ENCODE measurements at regions not wholly inside any gene's neighbourhood (a gene's known extent, or its start where the extent isn't known, plus 50 kb on each side); places are given as distances from the start of the nearest gene placed in this dataset.

DNA sequence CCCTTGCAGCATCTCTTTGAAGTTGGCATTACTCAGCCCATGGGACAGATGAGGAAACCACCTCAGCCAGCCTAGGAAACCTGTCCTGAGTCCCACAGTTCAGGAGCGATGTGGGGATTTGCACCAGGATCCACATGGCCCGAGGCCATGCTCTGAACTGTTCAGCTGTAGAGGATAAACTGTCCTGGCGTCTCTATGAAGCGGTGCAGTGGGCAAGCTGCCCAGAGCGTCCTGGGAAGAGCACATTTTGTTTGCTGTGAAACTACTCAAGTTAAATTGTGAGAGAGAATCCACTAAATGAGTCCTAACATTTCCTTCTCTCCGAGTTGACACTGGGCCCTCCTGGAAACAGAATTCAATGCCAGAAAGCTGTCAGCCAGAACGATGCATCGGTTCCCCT is 276.6 kb upstream of the TNRC6C start:
- Histone ChIP-seq H3K27ac (peak overlapping the region in 7 of 12 donors; percentile 0 to 55 (median 29)), H3K9me3 (no peaks in the 10 kb centered on the region), H3K27me3 (no peaks in the 10 kb centered on the region), H3K4me1 (peaks cover 0 to 36% (median 5%) of the 10 kb centered on the region in 12 donors), H3K4me3 (no peak overlapping the region), H3K36me3 (no peaks in the 10 kb centered on the region)
- intact Hi-C loops (cut with DNase I) = loop anchor here in 2 of 10 donors (5.0 kb wide), 2 partner anchors 50 to 80 kb away; no protein-coding TSS in a partner anchor
- peak; percentile 46 to 90 (median 78) for DNase-seq
- ATAC-seq = peak; percentile 73 to 81 (median 77)
- TF ChIP-seq, protein P1, sequence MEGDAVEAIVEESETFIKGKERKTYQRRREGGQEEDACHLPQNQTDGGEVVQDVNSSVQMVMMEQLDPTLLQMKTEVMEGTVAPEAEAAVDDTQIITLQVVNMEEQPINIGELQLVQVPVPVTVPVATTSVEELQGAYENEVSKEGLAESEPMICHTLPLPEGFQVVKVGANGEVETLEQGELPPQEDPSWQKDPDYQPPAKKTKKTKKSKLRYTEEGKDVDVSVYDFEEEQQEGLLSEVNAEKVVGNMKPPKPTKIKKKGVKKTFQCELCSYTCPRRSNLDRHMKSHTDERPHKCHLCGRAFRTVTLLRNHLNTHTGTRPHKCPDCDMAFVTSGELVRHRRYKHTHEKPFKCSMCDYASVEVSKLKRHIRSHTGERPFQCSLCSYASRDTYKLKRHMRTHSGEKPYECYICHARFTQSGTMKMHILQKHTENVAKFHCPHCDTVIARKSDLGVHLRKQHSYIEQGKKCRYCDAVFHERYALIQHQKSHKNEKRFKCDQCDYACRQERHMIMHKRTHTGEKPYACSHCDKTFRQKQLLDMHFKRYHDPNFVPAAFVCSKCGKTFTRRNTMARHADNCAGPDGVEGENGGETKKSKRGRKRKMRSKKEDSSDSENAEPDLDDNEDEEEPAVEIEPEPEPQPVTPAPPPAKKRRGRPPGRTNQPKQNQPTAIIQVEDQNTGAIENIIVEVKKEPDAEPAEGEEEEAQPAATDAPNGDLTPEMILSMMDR (IDR thresholded peaks at IDR 0.05) = no peak
- no peak for TF ChIP-seq POLR2A (IDR thresholded peaks at IDR 0.05)
- whole genome bisulfite sequencing, 4 donors = 10 to 21% (median 11%) methylated on average over 7 to 8 of the region's 8 CpGs

DNA sequence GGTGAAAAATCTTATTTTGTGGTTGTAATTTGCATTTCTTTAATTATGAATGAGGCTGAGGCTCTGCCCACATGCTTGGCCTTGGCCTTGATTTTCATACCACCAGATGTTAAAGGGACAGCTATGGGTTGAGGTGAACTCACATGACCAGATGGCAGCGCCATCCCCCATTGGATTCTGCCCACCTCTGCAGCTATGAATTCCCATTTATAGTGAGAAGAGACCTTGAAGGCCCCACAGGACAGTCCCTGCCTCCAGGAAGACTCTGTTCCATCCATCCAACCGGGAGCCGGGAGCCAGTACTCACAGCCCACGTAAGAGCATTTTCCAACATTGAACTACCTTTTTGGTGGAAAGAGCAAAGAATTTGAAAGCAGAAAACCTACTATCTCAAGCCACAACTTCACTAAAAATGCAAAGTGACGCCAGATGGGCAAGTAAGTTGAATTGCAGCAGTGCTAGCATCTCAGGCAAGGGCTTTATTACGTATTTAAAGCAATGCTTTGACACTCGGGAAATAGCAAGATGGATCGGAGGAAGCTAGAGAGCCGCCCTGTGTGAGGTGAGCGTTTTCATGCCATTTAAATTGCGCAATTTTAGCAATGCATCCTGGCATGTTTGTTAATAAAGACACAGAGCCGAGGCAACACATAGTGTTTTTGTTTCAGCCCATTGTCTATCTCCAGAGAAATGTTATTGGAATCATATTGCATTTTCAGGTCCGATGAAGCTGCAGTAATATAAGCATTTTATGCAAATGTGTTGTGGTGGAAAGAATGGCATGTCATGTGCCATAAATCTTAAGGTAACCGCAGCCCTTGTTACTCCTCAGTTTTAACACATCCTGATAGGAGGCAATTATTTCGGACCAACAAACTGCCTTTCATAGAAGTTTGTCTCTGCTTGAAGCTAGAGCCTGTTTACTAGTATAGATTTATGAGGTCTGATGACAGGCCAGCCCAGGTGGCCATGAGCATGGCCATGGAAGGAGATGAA is 273.4 kb upstream of the TNRC6C start:
- intact Hi-C loops (cut with DNase I) = loop anchor here in 2 of 10 donors (5.0 kb wide), 2 partner anchors 47 to 83 kb away; no protein-coding TSS in a partner anchor

GRCh38 chr17:77685881-77686486 is 272.5 kb upstream of the TNRC6C start:
- TF ChIP-seq POLR2A (IDR thresholded peaks at IDR 0.05) = no peak
- TF ChIP-seq, protein P1 (IDR thresholded peaks at IDR 0.05) = no peak
- H3K4me1 ChIP-seq = peaks cover 0 to 18% (median 3%) of the 10 kb centered on the region in 12 donors
- H3K27ac ChIP-seq = no peak overlapping the region
- DNase-seq (no peak), ATAC-seq (no peak)
- H3K9me3 ChIP-seq = no peaks in the 10 kb centered on the region
- H3K27me3 ChIP-seq = no peaks in the 10 kb centered on the region
- WGBS, 4 donors = 93 to 98% (median 94%) methylated on average over 3 of the region's 3 CpGs
- H3K4me3 ChIP-seq = no peak overlapping the region
- H3K36me3 ChIP-seq = no peaks in the 10 kb centered on the region
- intact Hi-C loops (cut with DNase I) = no loop called here

More for the DNA sequence above, 273.4 kb upstream of the TNRC6C start:
- TF ChIP-seq POLR2A (IDR thresholded peaks at IDR 0.05) = no peak
- TF ChIP-seq, protein P1 (IDR thresholded peaks at IDR 0.05) = no peak
- H3K9me3 ChIP-seq = no peaks in the 10 kb centered on the region
- H3K27me3 ChIP-seq = no peaks in the 10 kb centered on the region
- no peak for ATAC-seq
- no peak for DNase-seq
- H3K36me3 ChIP-seq = no peaks in the 10 kb centered on the region
- H3K4me1 ChIP-seq = peaks cover 0 to 10% (median 0%) of the 10 kb centered on the region in 12 donors
- H3K27ac ChIP-seq = no peak overlapping the region
- H3K4me3 ChIP-seq = no peak overlapping the region
- WGBS, 4 donors = 76 to 87% (median 85%) methylated on average over 15 of the region's 15 CpGs

- TF ChIP-seq, protein P1 (IDR thresholded peaks at IDR 0.05) = no peak
- no peak for TF ChIP-seq POLR2A (IDR thresholded peaks at IDR 0.05)
- WGBS, 4 donors = 91 to 98% (median 95%) methylated on average over 8 of the region's 8 CpGs
- Histone ChIP-seq H3K36me3 (no peaks in the 10 kb centered on the region), H3K27ac (no peak overlapping the region), H3K9me3 (no peaks in the 10 kb centered on the region), H3K27me3 (no peaks in the 10 kb centered on the region), H3K4me3 (no peak overlapping the region), H3K4me1 (peaks cover 0 to 16% (median 4%) of the 10 kb centered on the region in 12 donors)
- ATAC-seq = no peak
- intact Hi-C loops (cut with DNase I) = no loop called here
- no peak for DNase-seq
Measured at GRCh38 chr17:77686903-77687302, 271.6 kb upstream of the TNRC6C start.
